ENCODE measurements at regions not wholly inside any gene's neighbourhood (a gene's known extent, or its start where the extent isn't known, plus 50 kb on each side); places are given as distances from the start of the nearest gene placed in this dataset.
"Not testable (repeated sequence)": the region's sequence is repeated elsewhere in the genome, so short reads cannot be mapped to it uniquely, and the experiment has no call there.

- no peak for DNase-seq
Observed at GRCh38 chr16:60481591-60481990, 1554.6 kb downstream of the CDH8 start.

DNA sequence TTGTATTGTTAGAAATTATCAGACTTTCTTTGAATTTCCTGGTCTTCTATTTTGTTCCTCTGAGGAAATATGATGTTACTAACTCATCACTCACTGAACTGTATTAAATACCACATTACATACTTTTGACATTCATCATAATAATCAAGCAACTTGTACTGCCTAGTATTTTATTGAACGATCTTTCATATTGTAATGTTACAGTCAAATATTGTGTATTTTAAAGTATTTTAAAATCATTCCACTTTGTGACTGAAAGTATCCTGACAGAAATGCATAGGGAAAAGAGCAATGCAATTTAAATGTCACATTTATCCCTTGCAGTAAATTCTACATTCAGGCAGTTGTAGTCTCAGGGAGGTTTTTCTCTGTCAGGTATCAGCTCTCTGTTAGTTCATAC is 1557.4 kb downstream of the CDH8 start:
- DNase-seq, result no peak

DNA sequence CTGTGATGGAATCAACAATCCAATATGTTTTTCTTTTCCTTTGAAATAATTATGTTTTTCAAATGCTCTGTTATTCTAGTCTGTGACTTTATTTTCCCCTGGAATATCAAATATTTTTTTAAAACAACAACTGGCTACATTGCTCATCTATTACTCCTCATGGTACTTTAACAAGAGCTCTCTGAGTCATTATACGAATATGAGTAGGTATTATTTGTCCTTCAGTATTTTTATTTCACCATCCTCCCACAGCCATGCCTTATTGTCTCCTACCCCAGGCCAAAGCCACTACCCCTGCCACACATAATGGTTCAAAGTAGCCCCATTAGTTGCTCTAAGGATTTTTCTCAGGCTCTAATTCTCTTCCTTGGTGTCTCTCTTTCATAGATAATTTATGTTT is 1572.3 kb downstream of the CDH8 start:
- DNase-seq, result no peak

GRCh38 chr16:60459463-60459862 is 1576.8 kb downstream of the CDH8 start:
- DNase-seq, result no peak

- DNase-seq, result no peak
Observed at GRCh38 chr16:60458255-60458654, 1578.0 kb downstream of the CDH8 start.

GRCh38 chr16:60452646-60453045 is 1583.6 kb downstream of the CDH8 start:
- DNase-seq, result no peak

GRCh38 chr16:60438894-60439293 is 1597.3 kb downstream of the CDH8 start:
- DNase-seq, result no peak

DNA sequence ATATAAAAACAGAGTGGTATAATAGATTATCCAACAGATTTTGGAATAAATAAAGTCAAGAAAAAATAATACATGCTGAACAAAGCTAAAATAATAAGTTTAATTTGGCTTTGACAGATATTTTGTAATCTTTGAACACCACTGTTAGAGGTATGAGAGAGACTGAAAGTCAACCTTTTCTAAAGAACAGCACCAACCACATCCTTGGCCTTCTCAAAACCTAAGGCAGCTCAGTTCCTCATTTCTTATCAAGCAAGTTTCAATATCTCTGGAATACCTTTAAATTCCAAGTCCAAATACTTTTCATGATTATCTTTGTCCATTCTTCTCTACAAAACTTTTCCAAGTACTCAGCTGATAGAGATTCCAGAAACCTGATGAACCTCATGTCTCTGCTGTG is 1603.8 kb downstream of the CDH8 start:
- no peak for DNase-seq

DNA sequence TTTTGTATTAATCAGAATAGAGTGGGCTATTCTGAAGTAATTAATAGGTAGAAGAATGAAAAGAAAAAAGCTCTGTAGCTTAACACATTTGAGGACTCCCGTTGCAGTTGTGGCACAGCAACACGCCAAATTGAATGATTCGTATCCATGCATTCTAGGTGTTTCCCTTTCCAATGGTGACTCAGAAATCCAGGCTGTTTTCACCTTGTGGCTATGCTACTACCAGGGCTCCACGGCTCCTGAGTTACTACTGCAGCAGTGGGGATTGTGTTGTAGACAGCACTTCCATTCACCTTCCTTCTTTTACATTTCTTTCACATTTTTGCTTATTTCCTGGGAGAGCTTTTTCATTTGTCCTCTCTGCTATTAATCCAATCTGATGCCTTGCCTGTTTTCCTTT is 1616.4 kb downstream of the CDH8 start:
- DNase-seq, result no peak

DNA sequence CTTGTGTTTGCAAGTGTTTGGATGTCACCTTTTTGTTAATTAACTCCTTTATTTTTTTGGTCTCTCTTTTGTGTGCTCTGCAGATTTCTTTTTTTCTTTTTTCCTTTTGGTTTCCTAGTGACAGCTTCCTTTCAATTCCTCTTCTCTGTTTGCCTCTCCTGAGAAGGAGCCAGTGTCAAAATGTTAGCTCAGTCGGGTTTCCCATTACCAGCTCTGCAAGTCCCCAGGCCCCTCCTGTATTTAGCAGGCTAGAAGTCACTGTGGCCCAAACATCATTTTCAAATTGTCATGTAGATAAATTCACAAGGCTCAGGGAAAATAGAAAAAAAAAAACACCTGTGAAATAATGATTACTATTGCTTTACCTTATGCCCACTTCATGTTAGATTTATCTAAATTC is 1621.6 kb downstream of the CDH8 start:
- DNase-seq, result no peak

- DNase-seq, result no peak
Observed at GRCh38 chr16:60413969-60414368, 1622.3 kb downstream of the CDH8 start.

- no peak for DNase-seq
Observed at GRCh38 chr16:60407606-60408005, 1628.6 kb downstream of the CDH8 start.

- no peak for DNase-seq
Observed at GRCh38 chr16:60407034-60407433, 1629.2 kb downstream of the CDH8 start.

DNA sequence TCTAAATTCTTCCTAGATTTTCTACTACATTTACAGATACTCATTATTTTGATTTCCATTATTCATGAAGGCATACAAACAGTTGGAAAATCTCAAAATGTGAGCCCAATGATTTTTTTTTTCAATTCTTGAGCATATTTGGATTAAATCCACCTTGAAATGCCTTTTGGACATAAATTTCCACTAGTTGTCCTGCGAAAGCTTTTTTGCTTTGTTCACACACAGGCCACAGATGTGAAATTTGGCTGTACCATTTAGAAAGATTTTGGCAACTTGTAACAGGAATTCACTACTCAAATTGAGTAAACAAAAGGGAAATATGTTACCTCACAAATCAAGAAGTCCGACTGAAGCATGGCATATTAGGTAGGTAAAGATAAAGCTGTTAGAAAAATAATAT is 1631.0 kb downstream of the CDH8 start:
- DNase-seq, result no peak

DNA sequence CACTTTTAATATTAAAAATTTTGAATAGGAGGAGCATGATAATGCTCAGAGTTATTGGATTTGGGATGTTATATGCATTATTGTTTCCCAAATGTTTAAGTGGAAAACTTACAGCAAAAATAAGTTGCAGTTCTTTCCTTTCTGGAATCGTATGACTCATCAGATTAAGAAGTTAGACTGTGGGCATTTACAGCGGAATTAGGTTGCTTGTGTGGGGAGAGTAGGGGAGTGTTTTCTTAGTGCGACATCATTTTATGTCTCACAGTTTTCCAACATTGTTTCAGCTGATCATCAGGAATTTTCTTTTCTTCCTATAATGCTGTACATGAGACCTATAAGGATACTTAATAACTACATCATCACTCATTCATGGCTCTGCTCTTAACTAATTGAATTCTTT is 1631.8 kb downstream of the CDH8 start:
- no peak for DNase-seq

- DNase-seq, result not testable (repeated sequence)
Observed at GRCh38 chr16:60402941-60403340, 1633.3 kb downstream of the CDH8 start.

- DNase-seq, result no peak
Observed at GRCh38 chr16:60392380-60392779, 1643.9 kb downstream of the CDH8 start.

DNA sequence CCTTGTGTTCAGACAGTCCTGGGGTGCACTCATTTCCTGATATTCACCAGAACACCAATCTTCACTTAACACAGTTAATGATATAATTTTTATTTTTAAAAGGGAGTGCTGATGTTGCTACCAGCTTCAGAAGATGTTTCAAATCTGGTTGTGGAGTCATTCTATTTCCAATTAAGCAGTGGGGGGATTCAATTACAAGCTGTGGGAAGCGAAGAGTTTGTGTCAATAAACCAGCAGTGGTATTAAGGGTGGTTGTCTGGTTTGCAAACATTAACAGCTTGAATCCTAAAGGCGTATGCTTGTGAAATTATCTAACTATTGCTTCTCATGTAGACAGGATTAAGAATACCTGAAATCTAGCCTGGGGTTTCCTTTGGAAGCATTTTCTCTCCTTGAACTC is 1637.5 kb upstream of the GOT2 start:
- DNase-seq, result no peak

DNA sequence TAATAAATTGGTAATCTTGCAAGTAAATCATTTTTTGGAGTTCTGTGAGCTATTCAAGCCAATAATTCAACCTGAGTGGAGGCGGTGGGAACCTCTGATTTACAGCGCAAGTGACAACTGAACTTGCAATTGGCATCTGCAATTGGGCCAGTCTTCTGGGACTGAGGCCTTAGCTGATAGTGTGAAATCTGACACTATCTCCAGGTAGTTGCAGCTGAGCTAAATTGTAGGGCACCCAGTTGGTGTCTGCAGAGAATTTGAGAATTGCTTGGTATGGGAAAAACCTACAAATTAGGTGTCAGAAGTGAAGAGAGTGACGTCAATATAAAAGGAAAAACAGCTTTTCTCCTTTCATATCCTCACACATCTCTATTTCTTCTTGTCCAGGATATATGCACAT is 1633.6 kb upstream of the GOT2 start:
- DNase-seq, result no peak

DNA sequence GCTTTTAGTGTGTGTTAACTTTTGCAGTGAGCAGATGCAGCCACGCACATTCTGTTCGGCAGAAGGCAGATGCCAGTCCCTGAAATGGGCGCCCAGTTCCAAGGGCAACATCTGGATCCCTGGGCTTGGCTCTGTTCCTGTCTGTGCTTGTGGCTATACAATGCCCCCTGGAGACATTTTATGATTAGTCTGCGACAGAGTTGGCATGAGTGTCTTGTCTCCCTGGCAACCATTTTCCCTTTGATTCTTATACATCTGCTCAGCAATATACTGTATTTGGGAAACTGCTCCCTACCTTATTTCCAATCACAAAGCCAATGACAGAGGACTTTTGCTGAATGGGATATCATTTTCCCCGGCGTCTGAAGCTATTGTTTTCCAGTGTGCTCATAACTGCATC is 1629.5 kb upstream of the GOT2 start:
- no peak for DNase-seq

DNA sequence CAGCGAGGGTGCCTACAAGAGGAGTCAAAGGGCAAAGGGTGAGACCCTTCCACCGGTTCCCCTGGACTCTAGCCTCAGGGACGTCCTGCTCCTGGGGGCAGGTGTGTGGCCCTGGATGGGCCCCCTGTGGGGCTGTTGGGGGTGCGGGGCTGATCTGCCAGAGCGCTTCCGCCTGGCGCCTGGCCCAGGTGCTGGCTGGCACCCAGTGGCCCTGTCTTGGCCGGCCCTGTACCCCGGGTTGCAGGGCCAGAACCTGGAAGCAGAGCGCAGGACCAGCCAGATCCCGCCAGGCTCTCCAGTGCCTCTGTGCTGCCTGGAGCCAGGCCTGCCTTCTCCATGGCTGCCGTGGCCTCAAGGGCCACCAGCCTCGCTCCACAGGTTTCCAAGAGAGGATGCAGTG is 1625.8 kb upstream of the GOT2 start:
- not testable (repeated sequence) for DNase-seq

- not testable (repeated sequence) for DNase-seq
Observed at GRCh38 chr16:60359412-60359811, 1625.3 kb upstream of the GOT2 start.

DNA sequence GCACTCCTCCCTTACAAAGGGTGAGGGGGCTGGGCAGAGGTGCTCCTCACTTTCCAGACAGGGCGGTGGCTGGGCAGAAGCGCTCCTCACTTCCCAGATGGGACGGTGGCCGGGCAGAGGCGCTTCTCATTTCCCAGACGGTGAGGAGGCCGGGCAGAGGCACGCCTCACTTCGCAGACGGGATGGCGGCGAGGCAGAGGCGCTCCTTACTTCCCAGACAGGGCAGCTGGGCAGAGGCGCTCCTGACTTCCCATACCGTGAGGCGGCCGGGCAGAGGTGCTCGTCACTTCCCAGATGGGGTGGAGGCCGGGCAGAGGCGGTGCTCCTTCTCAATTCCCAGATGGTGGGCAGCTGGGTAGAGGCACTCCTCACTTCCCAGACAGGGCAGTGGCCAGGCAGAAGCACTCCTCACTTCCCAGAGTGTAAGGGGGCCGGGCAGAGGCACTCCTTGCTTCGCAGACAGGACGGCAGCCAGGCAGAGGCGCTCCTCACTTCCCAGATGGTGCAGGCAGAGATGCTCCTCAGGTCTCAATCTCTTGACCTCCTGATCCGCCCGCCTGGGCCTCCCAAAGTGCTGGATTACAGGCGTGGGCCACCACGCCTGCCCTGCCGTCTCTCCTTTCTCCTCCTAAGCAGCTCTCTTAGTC is 1623.9 kb upstream of the GOT2 start:
- not testable (repeated sequence) for DNase-seq

- DNase-seq, result no peak
Observed at GRCh38 chr16:60346256-60346655, 1612.1 kb upstream of the GOT2 start.

GRCh38 chr16:60337671-60338070 is 1603.6 kb upstream of the GOT2 start:
- DNase-seq, result no peak

- no peak for DNase-seq
Observed at GRCh38 chr16:60331168-60331567, 1597.1 kb upstream of the GOT2 start.

All from activated CD8-positive, alpha-beta memory T cell treated with anti-CD3 and anti-CD28 coated beads, Interleukin-2, amount 50 U/mL, for 4 hours (primary cell).